ENCODE measurements at regions not wholly inside any gene's neighbourhood (a gene's known extent, or its start where the extent isn't known, plus 50 kb on each side); places are given as distances from the start of the nearest gene placed in this dataset.
A peak's percentile ranks its signal among the peaks of the same experiment; 100 is the strongest.

GRCh38 chr3:95629802-95630201 is 1184.6 kb upstream of the EPHA6 start:
- no peaks in the 10 kb centered on the region for H4K20me1 ChIP-seq
- no peak overlapping the region for H3K27ac ChIP-seq
- H3K4me1 ChIP-seq = no peaks in the 10 kb centered on the region
- H3K9ac ChIP-seq = no peak overlapping the region
- no peaks in the 10 kb centered on the region for H3K9me3 ChIP-seq (replicated peaks in 1 of 11)
- no peaks in the 10 kb centered on the region for H3K36me3 ChIP-seq
- no peaks in the 10 kb centered on the region for H3K27me3 ChIP-seq
- TF ChIP-seq Cebpa-rat (IDR thresholded peaks at IDR 0.05) = no peak
- no peak overlapping the region for H3K4me2 ChIP-seq
- no peak overlapping the region for H3K4me3 ChIP-seq

- no peaks in the 10 kb centered on the region for H3K27me3 ChIP-seq
- H3K9ac ChIP-seq = no peak overlapping the region
- no peaks in the 10 kb centered on the region for H4K20me1 ChIP-seq
- H3K36me3 ChIP-seq = no peaks in the 10 kb centered on the region
- H3K9me3 ChIP-seq (replicated peaks in 1 of 11) = peaks cover 12 to 35% (median 21%) of the 10 kb centered on the region in 11 experiments; a peak in 16 of 22 replicates
- no peak overlapping the region for H3K27ac ChIP-seq
- no peak for TF ChIP-seq Cebpa-rat (IDR thresholded peaks at IDR 0.05)
- H3K4me1 ChIP-seq = peaks cover 0 to 5% (median 0%) of the 10 kb centered on the region in 10 experiments; a peak in 2 of 20 replicates
- H3K4me3 ChIP-seq = no peak overlapping the region
- no peak overlapping the region for H3K4me2 ChIP-seq
These were observed 1169.1 kb upstream of the EPHA6 start for GRCh38 chr3:95645291-95645690.

GRCh38 chr3:95654570-95655362 is 1159.6 kb upstream of the EPHA6 start:
- Histone ChIP-seq H3K27ac (no peak overlapping the region), H3K9me3 (replicated peaks in 1 of 11) (no peaks in the 10 kb centered on the region), H3K9ac (no peak overlapping the region), H3K27me3 (no peaks in the 10 kb centered on the region), H4K20me1 (no peaks in the 10 kb centered on the region), H3K4me3 (no peak overlapping the region), H3K4me2 (no peak overlapping the region), H3K4me1 (no peaks in the 10 kb centered on the region), H3K36me3 (no peaks in the 10 kb centered on the region)
- no peak for TF ChIP-seq Cebpa-rat (IDR thresholded peaks at IDR 0.05)

GRCh38 chr3:95655363-95655986 is 1158.9 kb upstream of the EPHA6 start:
- no peaks in the 10 kb centered on the region for H4K20me1 ChIP-seq
- H3K27ac ChIP-seq = no peak overlapping the region
- H3K9me3 ChIP-seq (replicated peaks in 1 of 11) = no peaks in the 10 kb centered on the region
- no peak for TF ChIP-seq Cebpa-rat (IDR thresholded peaks at IDR 0.05)
- H3K4me1 ChIP-seq = no peaks in the 10 kb centered on the region
- H3K36me3 ChIP-seq = no peaks in the 10 kb centered on the region
- H3K4me3 ChIP-seq = no peak overlapping the region
- H3K4me2 ChIP-seq = no peak overlapping the region
- no peaks in the 10 kb centered on the region for H3K27me3 ChIP-seq
- no peak overlapping the region for H3K9ac ChIP-seq

GRCh38 chr3:95670765-95671164 is 1143.6 kb upstream of the EPHA6 start:
- no peaks in the 10 kb centered on the region for H4K20me1 ChIP-seq
- H3K4me3 ChIP-seq = no peak overlapping the region
- H3K9me3 ChIP-seq (replicated peaks in 1 of 11) = no peaks in the 10 kb centered on the region
- no peak overlapping the region for H3K9ac ChIP-seq
- no peaks in the 10 kb centered on the region for H3K36me3 ChIP-seq
- H3K27ac ChIP-seq = no peak overlapping the region
- no peaks in the 10 kb centered on the region for H3K27me3 ChIP-seq
- no peak overlapping the region for H3K4me2 ChIP-seq
- no peaks in the 10 kb centered on the region for H3K4me1 ChIP-seq
- no peak for TF ChIP-seq Cebpa-rat (IDR thresholded peaks at IDR 0.05)

- no peak overlapping the region for H3K4me2 ChIP-seq
- no peaks in the 10 kb centered on the region for H3K36me3 ChIP-seq
- no peaks in the 10 kb centered on the region for H3K27me3 ChIP-seq
- no peaks in the 10 kb centered on the region for H3K4me1 ChIP-seq
- no peak for TF ChIP-seq Cebpa-rat (IDR thresholded peaks at IDR 0.05)
- no peaks in the 10 kb centered on the region for H3K9me3 ChIP-seq (replicated peaks in 1 of 11)
- H3K27ac ChIP-seq = no peak overlapping the region
- no peak overlapping the region for H3K9ac ChIP-seq
- H4K20me1 ChIP-seq = no peaks in the 10 kb centered on the region
- no peak overlapping the region for H3K4me3 ChIP-seq
These were observed 1141.2 kb upstream of the EPHA6 start for GRCh38 chr3:95673215-95673614.

- no peaks in the 10 kb centered on the region for H4K20me1 ChIP-seq
- no peak for TF ChIP-seq Cebpa-rat (IDR thresholded peaks at IDR 0.05)
- H3K4me3 ChIP-seq = peak overlapping the region in 6 of 10 experiments; percentile 15 to 52 (median 42); a peak in 9 of 20 replicates
- peak overlapping the region in 9 of 11 experiments; percentile 20 to 59 (median 36); a peak in 13 of 22 replicates for H3K27ac ChIP-seq
- peak overlapping the region in 3 of 11 experiments; percentile 12 to 40 (median 21); a peak in 2 of 22 replicates for H3K9ac ChIP-seq
- peaks cover 0 to 24% (median 0%) of the 10 kb centered on the region in 10 experiments; a peak in 7 of 20 replicates for H3K4me1 ChIP-seq
- peaks cover 0 to 14% (median 7%) of the 10 kb centered on the region in 11 experiments; a peak in 9 of 22 replicates for H3K9me3 ChIP-seq (replicated peaks in 1 of 11)
- no peaks in the 10 kb centered on the region for H3K27me3 ChIP-seq
- peak overlapping the region; percentile 17 to 61 (median 39); a peak in 20 of 22 replicates for H3K4me2 ChIP-seq
- H3K36me3 ChIP-seq = no peaks in the 10 kb centered on the region
These were observed 1108.5 kb upstream of the EPHA6 start for GRCh38 chr3:95705786-95706418.

GRCh38 chr3:95707268-95707667 is 1107.1 kb upstream of the EPHA6 start:
- H3K4me2 ChIP-seq = no peak overlapping the region
- H3K9ac ChIP-seq = no peak overlapping the region

GRCh38 chr3:95710684-95711083 is 1103.7 kb upstream of the EPHA6 start:
- no peak overlapping the region for H3K27ac ChIP-seq
- no peaks in the 10 kb centered on the region for H4K20me1 ChIP-seq
- H3K4me2 ChIP-seq = no peak overlapping the region
- H3K27me3 ChIP-seq = no peaks in the 10 kb centered on the region
- H3K36me3 ChIP-seq = no peaks in the 10 kb centered on the region
- H3K4me3 ChIP-seq = no peak overlapping the region
- H3K4me1 ChIP-seq = peaks cover 0 to 6% (median 0%) of the 10 kb centered on the region in 10 experiments; a peak in 5 of 20 replicates
- no peaks in the 10 kb centered on the region for H3K9me3 ChIP-seq (replicated peaks in 1 of 11)
- H3K9ac ChIP-seq = no peak overlapping the region
- TF ChIP-seq Cebpa-rat (IDR thresholded peaks at IDR 0.05) = no peak

More at GRCh38 chr3:95707268-95707667, 1107.1 kb upstream of the EPHA6 start:
- TF ChIP-seq Cebpa-rat (IDR thresholded peaks at IDR 0.05) = no peak
- Histone ChIP-seq H3K4me1 (peaks cover 0 to 24% (median 0%) of the 10 kb centered on the region in 10 experiments; a peak in 7 of 20 replicates), H3K27me3 (no peaks in the 10 kb centered on the region), H4K20me1 (no peaks in the 10 kb centered on the region), H3K9me3 (replicated peaks in 1 of 11) (peaks cover 0 to 14% (median 7%) of the 10 kb centered on the region in 11 experiments; a peak in 9 of 22 replicates), H3K27ac (no peak overlapping the region), H3K36me3 (no peaks in the 10 kb centered on the region), H3K4me3 (no peak overlapping the region)
